ENCODE measurements at regions not wholly inside any gene's neighbourhood (a gene's known extent, or its start where the extent isn't known, plus 50 kb on each side); places are given as distances from the start of the nearest gene placed in this dataset.

DNA sequence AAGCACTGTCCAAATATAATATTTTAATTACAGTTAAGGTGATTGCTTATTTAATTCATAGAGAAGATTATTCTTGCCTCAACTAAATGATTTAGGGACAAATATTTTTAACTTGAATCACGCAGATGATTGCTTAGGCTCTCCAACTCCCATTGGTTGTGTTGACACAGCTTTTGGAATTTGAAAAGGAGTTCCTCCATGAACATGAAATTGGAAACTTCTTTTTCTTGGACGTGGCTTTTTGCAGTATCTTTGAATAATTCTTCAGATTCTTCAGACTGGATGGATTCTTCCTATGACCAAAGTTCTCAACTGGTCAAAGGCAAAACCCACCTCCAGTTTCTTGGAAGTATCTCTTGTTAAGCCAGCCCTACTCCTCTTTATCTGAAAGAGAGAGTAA, 456.4 kb upstream of the KLF4 start:
- TF ChIP-seq, protein P1, sequence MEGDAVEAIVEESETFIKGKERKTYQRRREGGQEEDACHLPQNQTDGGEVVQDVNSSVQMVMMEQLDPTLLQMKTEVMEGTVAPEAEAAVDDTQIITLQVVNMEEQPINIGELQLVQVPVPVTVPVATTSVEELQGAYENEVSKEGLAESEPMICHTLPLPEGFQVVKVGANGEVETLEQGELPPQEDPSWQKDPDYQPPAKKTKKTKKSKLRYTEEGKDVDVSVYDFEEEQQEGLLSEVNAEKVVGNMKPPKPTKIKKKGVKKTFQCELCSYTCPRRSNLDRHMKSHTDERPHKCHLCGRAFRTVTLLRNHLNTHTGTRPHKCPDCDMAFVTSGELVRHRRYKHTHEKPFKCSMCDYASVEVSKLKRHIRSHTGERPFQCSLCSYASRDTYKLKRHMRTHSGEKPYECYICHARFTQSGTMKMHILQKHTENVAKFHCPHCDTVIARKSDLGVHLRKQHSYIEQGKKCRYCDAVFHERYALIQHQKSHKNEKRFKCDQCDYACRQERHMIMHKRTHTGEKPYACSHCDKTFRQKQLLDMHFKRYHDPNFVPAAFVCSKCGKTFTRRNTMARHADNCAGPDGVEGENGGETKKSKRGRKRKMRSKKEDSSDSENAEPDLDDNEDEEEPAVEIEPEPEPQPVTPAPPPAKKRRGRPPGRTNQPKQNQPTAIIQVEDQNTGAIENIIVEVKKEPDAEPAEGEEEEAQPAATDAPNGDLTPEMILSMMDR (IDR thresholded peaks at IDR 0.05) = no peak
- no peak for TF ChIP-seq POLR2A (IDR thresholded peaks at IDR 0.05)

Measured in right lobe of liver (tissue), 4 donors.